ENCODE measurements at regions not wholly inside any gene's neighbourhood (a gene's known extent, or its start where the extent isn't known, plus 50 kb on each side); places are given as distances from the start of the nearest gene placed in this dataset.

- TF ChIP-seq CHD7 (IDR thresholded peaks at IDR 0.05; ENCODE audit: insufficient replicate concordance, low read length) (no peak), CHD2 (IDR thresholded peaks at IDR 0.05; ENCODE audit: low read length) (no peak), POU5F1 (IDR thresholded peaks at IDR 0.05; ENCODE audit: low read depth, low read length) (no peak), EZH2 (IDR thresholded peaks at IDR 0.05; ENCODE audit: low read depth, low read length, severe bottlenecking) (no peak), SIN3A (conservative IDR thresholded peaks at IDR 0.05 in 1 of 2, IDR thresholded peaks at IDR 0.05 in 1 of 2; ENCODE audit: low read depth in 1 of 2, low read length in 2 of 2) (no peak), CREB1 (IDR thresholded peaks at IDR 0.05) (no peak), EP300 (IDR thresholded peaks at IDR 0.05; ENCODE audit: borderline replicate concordance in 1 of 2, low read depth in 2 of 2, low read length in 2 of 2) (no peak)
Observed at GRCh38 chr3:111415018-111415417, 127.0 kb upstream of the CD96 start (continued).

All from H1 (cell line).